ENCODE measurements at regions not wholly inside any gene's neighbourhood (a gene's known extent, or its start where the extent isn't known, plus 50 kb on each side); places are given as distances from the start of the nearest gene placed in this dataset.
"Not testable (repeated sequence)": the region's sequence is repeated elsewhere in the genome, so short reads cannot be mapped to it uniquely, and the experiment has no call there.

DNA sequence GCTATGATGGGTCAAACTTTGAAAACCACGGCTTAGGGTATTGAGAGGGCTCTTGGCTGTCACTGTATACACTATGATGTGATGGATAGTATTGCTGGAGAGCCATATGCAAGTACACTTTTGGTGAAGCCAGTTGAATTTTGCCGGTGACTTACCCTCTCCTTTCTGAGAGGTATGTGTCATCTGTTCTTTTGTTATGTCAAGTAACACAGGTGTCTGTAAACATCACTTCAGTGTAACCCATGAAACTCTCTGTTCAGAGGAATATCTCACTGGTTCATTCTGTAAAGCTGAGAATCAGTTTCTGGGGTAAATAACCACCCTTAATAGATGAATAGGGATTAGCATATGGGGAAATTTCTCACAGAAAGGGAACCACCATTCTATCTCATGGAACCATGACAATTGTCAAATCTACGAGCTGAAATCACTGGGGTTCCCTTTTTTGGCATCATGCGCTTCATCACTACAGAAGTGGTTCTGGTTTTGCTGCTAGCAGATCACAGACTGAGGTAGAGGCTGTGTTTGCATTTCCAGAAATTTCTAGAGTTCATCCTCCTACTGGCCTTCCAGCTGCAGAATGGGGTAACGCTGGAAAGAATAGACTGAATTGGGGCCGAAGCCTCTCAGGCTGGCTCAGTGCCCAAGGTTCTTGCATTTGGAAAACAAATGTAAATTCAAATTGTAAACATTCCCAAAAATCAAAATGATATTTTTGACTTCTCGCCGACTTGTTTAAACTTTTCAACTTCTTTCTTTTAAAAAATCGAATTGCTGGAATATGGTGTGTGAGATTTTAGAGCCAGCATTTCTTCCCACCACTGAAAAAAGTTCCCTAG is 83.3 kb upstream of the CREB5 start:
- DNase-seq (ENCODE audit: low read depth in 4 of 4, low spot score in 1 of 4): no peak

- no peak for DNase-seq (ENCODE audit: low read depth in 4 of 4, low spot score in 1 of 4)
Observed at GRCh38 chr7:28329661-28330363, 82.5 kb upstream of the CREB5 start.

GRCh38 chr7:28330384-28331070 is 81.8 kb upstream of the CREB5 start:
- DNase-seq (ENCODE audit: low read depth in 4 of 4, low spot score in 1 of 4): no peak

DNA sequence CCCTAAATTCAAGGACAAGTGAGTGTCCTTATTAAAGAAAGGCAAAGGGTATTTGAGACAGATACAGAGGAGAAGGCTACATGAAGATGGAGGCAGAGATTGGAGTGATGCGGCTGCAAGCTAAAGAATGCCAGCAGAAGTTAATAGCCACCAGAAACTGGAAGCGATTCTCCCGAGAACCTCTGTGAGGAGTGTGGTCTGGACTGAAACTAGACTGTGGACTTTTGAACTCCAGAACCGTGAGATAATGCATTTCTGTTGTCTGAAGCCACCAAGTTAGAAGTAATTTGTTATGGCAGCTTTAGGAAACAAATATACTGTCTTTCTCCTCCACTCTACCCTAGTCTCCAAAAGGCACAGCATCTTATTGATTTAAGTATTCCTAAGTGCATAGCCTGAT is 80.3 kb upstream of the CREB5 start:
- no peak for DNase-seq (ENCODE audit: low read depth in 4 of 4, low spot score in 1 of 4)

- DNase-seq (ENCODE audit: low read depth in 4 of 4, low spot score in 1 of 4): not testable (repeated sequence)
Observed at GRCh38 chr7:28333548-28333947, 78.8 kb upstream of the CREB5 start.

GRCh38 chr7:28336806-28337205 is 75.5 kb upstream of the CREB5 start:
- DNase-seq (ENCODE audit: low read depth in 4 of 4, low spot score in 1 of 4): no peak

DNA sequence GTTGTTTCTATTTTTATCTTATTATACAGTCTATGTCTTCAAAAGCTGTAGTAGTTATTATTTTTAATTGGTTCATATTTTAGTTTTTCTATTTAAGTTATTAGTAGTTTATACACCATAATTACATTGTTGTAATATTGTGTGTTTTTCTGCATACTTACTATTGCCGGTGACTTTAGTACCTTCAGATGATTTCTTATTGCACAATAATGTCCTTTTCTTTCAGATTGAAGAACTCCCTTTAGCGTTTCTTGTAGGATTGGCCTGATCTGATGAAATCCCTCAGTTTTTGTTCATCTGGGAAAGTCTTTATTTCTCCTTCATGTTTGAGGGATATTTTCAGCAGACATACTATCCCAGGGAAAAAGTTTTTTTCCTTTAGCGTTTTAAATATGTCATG is 74.3 kb upstream of the CREB5 start:
- no peak for DNase-seq (ENCODE audit: low read depth in 4 of 4, low spot score in 1 of 4)

DNA sequence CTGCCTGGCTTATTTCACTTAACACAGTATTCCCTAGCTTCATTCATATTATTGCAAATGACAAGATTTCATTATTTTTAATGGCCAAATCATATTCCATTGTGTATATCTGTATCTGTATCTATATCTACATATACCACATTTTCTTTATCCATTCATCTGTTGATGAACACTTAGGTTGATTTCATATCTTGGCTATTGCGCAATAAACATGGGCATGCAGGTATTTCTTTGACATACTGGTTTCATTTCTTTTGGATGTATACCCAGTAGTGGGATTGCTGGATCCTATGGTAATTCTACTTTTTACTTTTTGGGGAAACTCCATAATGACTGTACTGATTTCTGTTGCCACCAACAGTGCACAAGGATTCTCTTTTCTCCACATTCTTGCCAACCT is 68.9 kb upstream of the CREB5 start:
- no peak for DNase-seq (ENCODE audit: low read depth in 4 of 4, low spot score in 1 of 4)

DNA sequence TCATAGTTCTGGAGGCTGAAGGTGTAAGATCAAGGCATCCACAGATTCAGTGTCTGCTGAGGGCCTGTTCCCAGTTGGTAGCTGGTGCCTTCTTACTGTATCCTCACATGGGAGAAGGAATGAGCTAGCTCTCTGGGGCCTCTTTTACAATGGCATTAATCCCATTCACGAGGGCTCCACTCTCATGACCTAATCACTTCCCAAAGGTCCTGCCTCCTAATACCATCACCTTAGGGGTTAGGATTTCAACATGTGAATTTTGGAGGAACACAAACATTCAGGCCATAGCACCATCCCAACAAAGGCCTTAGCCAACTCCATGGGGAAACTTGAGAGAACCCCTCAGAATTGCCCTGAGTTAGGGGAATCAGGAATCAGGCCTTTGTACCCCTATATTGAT is 66.1 kb upstream of the CREB5 start:
- DNase-seq (ENCODE audit: low read depth in 4 of 4, low spot score in 1 of 4): no peak

- no peak for DNase-seq (ENCODE audit: low read depth in 4 of 4, low spot score in 1 of 4)
Observed at GRCh38 chr7:28346676-28347363, 65.5 kb upstream of the CREB5 start.

GRCh38 chr7:28347475-28348318 is 64.6 kb upstream of the CREB5 start:
- DNase-seq (ENCODE audit: low read depth in 4 of 4, low spot score in 1 of 4): no peak

GRCh38 chr7:28348636-28349035 is 63.7 kb upstream of the CREB5 start:
- DNase-seq (ENCODE audit: low read depth in 4 of 4, low spot score in 1 of 4): no peak

- no peak for DNase-seq (ENCODE audit: low read depth in 4 of 4, low spot score in 1 of 4)
Observed at GRCh38 chr7:28349637-28350036, 62.7 kb upstream of the CREB5 start.

- no peak for DNase-seq (ENCODE audit: low read depth in 4 of 4, low spot score in 1 of 4)
Observed at GRCh38 chr7:28350662-28351061, 61.7 kb upstream of the CREB5 start.

GRCh38 chr7:28351450-28351849 is 60.9 kb upstream of the CREB5 start:
- DNase-seq (ENCODE audit: low read depth in 4 of 4, low spot score in 1 of 4): no peak

- DNase-seq (ENCODE audit: low read depth in 4 of 4, low spot score in 1 of 4): no peak
Observed at GRCh38 chr7:28354601-28355402, 57.5 kb upstream of the CREB5 start.

- no peak for DNase-seq (ENCODE audit: low read depth in 4 of 4, low spot score in 1 of 4)
Observed at GRCh38 chr7:28355635-28356319, 56.5 kb upstream of the CREB5 start.

- no peak for DNase-seq (ENCODE audit: low read depth in 4 of 4, low spot score in 1 of 4)
Observed at GRCh38 chr7:28356619-28357018, 55.7 kb upstream of the CREB5 start.

DNA sequence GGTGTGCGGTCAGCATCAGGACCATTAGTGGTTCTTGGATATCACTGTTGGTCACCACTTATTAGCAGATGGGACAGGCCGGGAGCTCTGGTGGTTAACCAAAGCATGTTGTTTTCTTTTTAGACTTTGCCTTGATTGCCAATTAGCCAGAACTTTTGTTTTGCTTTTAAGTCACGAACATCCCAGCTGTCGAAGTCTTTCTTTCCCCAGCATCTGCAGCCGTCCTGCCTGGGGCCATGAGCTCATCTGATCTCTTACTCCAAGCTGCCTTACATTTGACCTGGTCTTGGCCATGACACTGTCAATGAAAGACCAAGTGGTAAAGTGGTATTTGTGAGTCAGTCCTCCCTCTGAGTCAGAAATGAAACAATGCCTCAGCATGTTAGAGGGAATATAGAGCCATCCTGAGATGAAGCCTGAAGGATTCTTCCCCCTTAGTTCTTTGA is 53.9 kb upstream of the CREB5 start:
- DNase-seq (ENCODE audit: low read depth in 4 of 4, low spot score in 1 of 4): no peak

All from stimulated activated CD4-positive, alpha-beta T cell treated with anti-CD3 and anti-CD28 coated beads, Interleukin-1b, Interleukin-23, amount 100 ng/mL, for 24 hours (primary cell).